SW480 (cell line): ENCODE measurements at regions not wholly inside any gene's neighbourhood (a gene's known extent, or its start where the extent isn't known, plus 50 kb on each side); places are given as distances from the start of the nearest gene placed in this dataset.

Experiments used
- DNase-seq: peaks from one replicate; pipeline ENCODE4 v3.0.0-alpha.2; 2016; ENCODE audit warnings: low spot score

- no peak for DNase-seq
Observed at GRCh38 chr9:113785334-113785733, 90.8 kb upstream of the ZNF618 start.

GRCh38 chr9:113786071-113786470 is 90.0 kb upstream of the ZNF618 start:
- no peak for DNase-seq

DNA sequence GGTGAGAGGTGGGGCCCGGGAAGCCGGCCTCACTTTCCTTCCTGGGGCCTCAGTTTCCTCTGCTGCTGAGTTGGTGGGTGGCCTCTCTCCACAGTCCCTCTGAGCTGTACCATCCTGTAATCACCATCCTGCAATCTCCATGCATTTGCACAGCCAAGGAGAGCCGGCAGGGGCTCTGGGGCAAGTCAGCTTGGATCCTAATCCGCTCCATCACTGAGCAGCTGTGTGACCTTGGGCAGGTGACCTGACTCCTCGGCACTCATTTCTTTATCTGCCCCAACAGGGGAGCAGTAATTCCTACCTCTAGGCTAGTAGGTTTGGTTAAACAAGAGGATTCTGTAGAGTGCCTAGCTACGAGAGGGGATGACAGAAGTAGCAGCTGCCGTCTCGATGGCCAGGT is 88.2 kb upstream of the ZNF618 start:
- no peak for DNase-seq

GRCh38 chr9:113788616-113789330 is 87.3 kb upstream of the ZNF618 start:
- DNase-seq = no peak

GRCh38 chr9:113790093-113790492 is 86.0 kb upstream of the ZNF618 start:
- DNase-seq = no peak

DNA sequence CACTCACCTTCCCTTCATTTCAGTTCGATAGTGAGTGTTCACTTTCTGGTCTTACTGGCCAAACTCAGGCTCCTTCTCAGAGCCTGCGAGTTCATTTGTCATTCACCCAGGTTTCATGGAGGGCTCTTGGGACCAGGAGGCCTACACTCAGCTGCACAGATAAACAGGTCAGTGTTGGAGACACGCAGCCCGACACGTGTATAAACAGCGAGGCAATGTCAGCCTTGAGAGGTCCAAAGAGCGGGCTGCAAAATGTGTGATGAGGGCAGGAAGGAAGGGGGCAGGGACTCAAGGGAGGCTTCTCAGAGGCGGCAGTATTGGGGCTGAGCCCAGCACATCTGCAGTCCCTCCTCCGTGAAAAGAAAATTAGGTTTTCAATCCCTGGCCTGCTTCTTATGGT is 82.6 kb upstream of the ZNF618 start:
- DNase-seq = no peak

DNA sequence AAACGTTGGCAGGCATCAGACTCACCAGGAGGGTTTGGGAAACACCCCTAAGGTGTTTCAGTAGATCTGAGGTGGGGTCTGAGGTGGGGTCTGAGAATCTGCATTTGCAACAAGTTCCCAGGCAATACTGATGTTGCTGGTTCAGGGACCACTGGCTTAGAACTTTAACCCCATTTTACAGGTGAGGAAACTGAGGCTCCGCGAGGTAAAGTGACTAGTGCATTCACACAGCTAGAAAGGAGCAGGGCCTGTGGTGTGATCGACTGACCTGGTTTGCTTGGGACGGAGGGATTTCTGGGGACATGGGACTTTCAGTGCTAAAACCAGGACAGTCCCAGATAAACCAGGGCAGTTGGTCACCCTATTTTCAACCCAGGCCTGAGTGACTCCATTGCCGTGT is 81.4 kb upstream of the ZNF618 start:
- no peak for DNase-seq

GRCh38 chr9:113795811-113796392 is 80.2 kb upstream of the ZNF618 start:
- DNase-seq = no peak

DNA sequence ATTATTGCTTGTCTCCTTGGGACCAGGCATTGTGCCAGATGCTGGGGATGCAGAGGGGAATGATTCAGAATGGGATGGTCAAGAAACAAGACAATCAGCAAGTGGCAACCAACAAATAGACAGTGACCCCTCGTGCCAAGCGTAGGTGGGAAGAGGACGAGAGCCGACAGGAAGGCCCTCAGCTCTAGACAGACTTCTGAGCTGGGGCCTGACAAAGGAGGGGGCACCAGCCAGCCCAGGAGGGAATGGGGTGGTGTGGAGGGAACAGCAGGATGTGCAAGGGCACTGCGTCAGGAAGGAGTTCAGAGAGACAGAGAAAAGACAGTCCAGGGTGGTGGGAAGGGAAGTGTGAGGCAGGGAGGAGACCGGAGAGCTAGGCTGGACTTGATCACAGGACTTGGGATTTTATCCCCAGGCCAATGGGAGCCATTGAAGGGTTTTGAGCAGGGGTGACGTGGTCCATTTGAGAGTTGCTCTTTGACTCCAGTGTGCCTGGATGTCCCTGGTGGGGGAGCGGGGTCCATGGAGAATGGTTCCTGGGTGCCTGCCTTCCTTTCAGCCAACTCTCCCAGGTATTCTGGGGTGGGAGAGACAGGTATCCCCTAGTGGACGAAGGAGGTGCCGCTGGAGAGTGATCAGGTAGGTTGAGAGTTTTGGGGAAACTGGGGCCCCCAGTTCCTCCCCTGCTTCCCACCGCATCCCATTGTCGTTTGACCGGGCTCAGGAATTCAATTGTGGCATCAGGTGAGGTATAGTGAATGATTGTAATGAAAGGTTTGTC is 79.3 kb upstream of the ZNF618 start:
- no peak for DNase-seq

DNA sequence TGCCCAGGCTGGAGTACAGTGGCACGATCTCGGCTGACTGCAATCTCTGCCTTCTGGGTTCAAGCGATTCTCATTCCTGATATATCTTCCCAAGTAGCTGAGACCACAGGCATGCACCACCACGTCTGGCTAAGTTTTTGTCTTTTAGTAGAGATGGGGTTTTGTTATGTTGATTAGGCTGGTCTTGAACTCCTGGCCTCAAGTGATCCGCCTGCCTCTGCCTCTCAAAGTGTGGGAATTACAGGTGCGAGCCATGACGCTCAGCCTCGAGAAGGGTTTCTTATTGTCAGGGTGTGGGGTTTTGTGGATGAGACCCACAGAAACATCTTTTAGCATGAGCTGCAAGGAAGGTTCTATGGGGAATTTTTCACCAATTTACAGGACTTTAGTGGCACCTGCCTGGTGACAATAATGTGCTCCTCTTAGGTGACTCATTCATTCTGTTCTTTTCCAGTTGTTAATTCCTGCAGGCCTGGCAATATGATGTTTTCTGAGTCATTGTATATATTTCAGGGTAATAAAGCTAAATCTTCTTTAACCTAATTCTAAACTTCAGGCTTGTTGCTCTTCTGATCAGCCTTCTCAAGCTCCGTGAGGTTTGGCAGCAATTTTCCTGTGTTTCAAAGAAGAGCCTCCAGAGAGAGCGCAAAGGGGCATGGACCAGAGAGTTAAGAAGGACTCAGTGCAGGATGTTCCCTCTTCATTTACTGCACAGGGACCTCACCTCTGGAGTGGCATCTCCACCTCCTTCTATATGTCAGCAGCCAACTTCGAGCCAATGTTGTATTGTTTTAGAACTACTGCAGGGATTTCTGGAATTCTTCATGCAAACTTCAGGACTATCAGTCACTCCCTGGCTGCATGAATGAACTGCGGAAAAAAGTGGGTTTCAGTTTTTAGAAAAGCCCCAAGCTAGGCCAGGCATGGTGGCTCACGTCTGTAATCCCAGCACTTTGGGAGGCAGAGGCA is 77.8 kb upstream of the ZNF618 start:
- DNase-seq = peak; percentile 14

- no peak for DNase-seq
Observed at GRCh38 chr9:113800276-113800675, 75.8 kb upstream of the ZNF618 start.

GRCh38 chr9:113803811-113804589 is 72.1 kb upstream of the ZNF618 start:
- no peak for DNase-seq

GRCh38 chr9:113805486-113806132 is 70.5 kb upstream of the ZNF618 start:
- no peak for DNase-seq

DNA sequence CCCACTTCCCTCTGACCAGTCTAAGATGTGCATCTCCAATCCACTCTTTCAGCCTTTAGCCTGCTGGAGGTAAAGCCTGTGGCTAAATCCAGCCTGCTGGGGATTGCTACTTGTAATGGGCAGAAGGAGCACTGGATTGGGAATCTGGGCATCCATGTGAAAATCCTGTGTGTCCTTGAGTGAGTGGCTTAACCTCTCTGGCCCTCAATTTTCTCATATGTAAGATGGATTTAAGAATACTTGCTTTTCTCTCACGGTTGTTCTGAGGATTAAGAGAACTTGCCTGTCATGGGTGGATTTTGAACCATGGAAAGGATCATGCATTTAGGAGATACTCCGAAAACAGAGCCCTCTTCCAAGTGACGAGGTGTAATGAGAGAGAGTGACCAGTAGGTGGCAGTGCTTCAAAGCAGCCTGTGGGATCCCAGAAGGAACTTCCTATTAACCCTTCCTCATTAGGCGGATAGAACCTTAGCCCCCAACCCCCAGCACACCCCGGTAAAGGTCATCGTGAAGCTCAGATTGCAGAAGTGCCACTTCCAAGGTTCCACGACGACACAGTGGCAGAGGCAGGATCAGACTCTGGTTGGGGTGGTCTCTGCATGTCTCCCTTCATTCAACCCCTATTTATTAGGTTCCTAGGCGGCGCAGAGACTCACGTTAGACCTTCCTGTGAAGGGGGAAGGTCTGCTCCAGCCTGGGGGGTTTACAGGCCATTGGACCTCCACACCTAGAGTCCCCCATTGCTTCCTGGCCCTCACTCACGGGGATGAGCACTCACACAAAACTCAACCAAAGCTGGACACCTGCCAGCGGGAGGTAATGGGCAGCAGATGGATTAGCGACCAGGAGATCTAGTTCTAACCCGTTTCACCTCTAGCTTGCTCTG is 68.7 kb upstream of the ZNF618 start:
- DNase-seq = peak; percentile 43

DNA sequence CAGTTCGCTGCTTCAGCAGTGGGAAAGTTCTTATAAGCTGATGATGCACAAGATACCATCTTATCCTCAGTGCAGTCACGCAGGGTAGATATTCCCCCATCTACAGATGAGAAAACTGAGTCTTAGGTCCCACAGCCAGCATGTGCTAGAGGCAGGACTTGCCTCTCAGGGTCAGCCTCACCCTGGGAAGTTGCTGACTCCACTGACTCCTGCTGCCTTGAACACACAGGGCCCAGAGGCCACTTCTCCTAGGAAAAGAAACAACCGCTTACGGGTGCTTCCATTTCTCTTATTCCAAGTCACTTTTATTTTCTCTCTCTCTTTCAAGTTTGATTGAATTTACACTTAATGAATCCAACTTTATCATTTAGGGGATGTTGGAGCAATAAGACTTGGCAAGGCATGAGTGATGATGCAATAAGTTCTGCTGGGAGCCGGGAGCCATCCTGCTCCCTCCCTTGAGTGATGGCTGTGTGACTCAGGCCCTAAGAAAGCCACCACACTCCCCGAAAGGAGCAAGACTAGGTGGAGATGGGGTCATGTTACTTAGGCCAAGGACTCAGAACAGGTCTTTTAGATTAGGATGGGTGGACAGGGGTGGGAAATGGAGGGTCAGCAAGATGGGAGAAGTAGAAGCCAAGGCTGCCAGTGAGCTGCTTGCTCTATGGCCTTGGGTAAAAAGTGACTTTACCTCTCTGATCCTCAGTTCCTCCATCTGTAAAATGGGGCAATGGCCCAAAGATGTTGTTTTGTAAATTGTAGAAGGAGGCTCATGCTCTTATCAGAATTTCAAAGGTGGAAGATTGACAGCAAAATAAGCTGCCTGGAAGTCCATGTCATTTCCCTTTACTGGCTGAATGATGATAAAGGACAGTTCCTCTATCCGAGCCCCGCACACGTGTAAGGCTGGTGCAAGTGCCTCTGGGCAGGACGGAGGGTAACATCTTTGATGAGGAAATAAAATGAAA is 67.4 kb upstream of the ZNF618 start:
- peak; percentile 9 for DNase-seq

DNA sequence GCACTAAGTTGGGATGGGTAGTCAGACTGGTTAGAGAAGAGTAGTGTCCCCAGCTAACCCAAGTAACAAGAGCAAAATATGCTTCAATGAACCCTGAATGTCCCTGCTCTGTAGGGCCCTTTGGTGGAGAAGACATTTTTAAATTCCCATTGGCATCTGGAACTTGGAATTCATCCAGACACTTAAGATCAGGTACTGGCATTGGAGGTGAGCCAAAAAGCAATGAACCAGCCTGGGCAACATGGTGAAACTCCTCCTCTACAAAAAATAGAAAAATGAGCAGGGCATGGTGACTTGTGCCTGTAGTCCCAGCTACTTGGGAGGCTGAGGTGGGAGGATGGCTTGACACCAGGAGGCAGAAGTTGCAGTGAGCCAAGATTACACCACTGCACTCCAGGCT is 58.9 kb upstream of the ZNF618 start:
- DNase-seq = no peak

GRCh38 chr9:113818391-113818790 is 57.7 kb upstream of the ZNF618 start:
- no peak for DNase-seq

- no peak for DNase-seq
Observed at GRCh38 chr9:113822315-113822714, 53.8 kb upstream of the ZNF618 start.

DNA sequence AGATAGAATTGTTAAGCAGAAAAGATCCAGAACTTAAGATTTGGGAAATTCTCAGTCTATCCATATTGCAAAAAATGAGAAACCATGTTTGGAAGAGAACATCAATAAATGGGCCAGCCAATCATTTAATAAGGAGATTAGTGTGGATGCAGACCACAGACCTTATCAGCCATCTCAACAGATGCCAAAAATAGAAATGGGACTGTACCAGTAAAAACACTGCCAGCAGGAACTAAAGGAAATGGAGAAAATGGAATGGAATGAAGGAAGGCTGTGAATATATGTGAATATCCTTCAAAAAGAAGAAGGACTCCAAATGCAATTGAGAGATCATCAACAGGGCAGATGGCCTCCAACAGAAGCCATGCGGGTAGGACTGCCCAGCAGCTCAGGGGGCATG is 52.7 kb upstream of the ZNF618 start:
- DNase-seq = no peak
